RKO (cell line): ENCODE measurements at regions not wholly inside any gene's neighbourhood (a gene's known extent, or its start where the extent isn't known, plus 50 kb on each side); places are given as distances from the start of the nearest gene placed in this dataset.

Source experiments
- DNase-seq: peaks from one replicate; pipeline ENCODE4 v3.0.0-alpha.2; 2016; ENCODE audit warnings: low spot score

- no peak for DNase-seq
Measured at GRCh38 chr3:8201886-8202285, 299.7 kb upstream of the LMCD1 start.

DNA sequence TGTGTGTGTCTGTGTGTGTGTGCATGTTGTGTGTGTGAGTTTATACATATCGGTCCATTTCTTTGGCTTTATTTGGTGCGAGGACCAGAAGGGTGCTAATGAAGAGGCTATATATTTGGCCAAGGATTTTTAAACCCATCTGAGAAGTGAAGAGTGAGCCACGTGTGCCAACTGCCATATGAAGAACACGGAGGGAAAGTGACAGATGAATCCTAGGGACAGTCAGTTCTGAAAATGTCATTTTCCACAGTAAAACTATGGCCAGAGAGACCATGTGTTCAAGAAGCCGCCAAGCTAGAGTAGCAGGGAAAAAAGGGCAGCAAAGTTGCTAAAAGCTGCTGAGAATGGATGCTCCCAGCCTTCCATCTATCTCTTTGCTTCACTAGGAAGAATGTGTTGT lies 297.3 kb upstream of the LMCD1 start:
- no peak for DNase-seq

- DNase-seq, result no peak
Measured at GRCh38 chr3:8204853-8205650, 296.6 kb upstream of the LMCD1 start.

GRCh38 chr3:8205881-8206280 lies 295.7 kb upstream of the LMCD1 start:
- no peak for DNase-seq

DNA sequence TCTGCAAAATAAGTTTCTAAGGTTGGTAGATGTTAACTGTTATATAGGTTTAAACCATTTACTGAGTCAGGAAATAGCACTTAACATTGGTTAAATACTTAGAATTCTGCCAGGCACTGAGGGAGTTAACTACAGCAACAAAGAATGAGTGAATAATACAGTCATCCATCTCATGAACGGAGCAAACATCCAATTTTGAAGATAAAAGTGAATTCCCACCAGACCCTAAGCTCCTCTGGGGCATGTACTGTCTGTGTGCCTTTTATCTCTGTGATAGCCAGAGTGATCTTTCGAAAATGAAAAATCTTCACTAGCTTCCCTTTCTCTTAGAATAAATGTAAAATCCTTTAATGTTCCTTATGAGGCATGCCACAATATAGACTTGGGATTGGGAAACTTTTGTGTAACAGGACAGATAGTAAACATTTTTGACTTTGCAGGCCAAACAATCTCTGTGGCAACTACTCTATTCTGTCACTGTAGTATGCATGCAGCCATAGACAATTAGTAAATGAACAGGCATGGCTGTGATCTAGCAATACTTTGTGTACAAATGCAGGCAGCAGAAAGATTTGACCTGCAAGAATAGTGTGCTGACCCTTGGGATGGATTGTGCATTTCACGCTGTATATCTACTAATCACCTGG lies 294.5 kb upstream of the LMCD1 start:
- no peak for DNase-seq

DNA sequence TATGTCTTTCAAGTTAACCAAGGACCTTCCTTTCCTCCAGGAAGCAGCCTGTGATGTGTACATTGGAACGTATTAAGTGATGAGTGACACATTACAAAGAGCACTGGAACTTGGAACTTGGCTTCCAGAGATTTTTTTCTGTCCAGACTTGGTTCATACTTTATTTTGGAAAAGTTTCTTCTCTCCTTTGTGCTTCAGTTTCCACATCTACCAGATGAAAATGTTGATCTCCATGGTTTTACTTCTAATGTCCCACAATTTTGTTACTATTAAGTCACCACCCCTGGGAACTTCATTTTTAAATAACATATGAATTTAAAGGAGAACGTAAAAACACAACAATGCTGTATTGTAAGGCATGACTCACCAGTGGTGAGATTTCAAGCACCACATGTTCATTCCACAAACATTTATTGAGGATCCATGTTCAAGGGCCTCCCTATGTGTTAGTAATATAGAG lies 290.7 kb upstream of the LMCD1 start:
- no peak for DNase-seq

DNA sequence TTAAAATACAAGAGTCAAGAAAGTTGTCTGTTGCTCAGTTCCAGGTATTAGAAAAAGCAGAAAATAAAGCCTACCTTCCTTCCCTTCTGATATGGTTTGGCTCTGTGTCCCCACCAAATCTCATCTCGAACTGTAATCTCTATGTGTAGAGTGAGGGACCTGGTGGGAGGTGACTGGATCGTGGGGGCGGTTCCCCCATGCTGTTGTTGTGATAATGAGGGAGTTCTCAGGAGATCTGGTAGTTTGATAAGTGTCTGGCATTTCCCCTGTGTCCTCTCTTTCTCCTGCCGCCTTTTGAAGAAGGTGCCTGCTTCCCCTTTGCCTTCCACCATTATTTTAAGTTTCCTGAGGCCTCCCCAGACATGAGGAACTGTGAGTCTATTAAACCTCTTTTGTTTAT lies 288.8 kb upstream of the LMCD1 start:
- DNase-seq, result no peak

DNA sequence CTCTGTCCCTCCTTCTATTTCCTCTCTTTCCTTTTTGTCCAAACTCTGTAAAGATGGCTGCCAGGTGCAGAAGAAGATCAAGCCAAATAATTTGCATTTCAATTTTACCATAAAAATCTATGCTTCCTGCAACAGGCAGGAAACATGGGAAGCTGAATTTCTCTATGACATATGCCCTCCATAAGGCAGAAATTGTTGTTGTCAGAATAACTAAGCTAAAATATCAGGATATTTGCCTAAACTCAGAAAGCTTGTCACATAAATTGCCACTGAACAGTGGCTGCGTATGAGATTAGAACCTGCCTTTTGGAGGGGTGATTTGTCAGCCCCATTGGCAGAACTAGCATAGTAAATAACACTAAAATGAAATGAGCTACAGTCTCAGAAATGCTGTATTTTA lies 288.3 kb upstream of the LMCD1 start:
- DNase-seq, result no peak

DNA sequence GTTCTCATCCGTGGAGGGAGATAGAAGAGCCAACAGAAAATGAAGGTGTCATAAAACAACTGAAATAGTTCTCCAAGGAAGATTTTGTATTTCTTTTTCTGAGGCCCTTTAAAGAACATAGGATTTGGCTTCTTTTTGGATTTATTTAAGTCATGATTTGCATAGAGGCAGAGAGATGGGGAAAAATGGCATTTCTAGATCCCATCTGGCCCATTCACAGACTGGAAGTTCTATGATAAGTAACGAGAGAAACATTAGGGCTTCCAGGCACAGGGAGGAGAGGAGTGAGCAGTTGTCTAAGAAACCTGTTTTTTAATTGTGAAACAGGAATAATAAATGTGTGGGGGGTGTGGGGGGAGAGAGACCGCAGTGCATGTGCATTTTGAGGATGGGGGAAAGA lies 285.8 kb upstream of the LMCD1 start:
- no peak for DNase-seq

DNA sequence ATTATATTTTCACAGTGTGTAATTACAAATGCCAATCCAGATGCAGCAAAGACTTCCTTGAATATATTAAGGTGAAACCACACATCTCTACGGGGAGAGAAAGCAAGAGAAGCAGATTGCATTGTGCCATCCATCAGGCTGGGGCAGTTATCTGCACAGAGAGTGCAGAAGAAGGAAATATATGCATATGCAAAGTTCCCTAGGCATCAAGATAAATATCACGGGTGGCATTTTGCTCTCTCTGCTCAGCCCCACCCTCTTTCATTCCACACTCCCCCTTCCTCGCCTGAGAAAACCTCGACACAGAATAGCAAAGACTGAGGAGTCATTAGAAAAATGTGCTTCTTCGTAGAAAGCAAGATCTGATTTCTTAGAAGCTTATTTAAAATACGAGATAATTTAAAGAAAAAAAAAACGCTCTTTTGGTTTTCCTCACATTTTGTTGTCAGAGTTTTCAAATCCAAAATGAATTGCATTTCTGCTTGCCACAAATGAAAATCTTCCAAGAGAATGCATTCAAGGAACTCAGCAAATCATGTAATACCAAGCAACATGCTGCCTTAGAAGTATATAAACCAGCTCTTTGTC lies 283.2 kb upstream of the LMCD1 start:
- no peak for DNase-seq

DNA sequence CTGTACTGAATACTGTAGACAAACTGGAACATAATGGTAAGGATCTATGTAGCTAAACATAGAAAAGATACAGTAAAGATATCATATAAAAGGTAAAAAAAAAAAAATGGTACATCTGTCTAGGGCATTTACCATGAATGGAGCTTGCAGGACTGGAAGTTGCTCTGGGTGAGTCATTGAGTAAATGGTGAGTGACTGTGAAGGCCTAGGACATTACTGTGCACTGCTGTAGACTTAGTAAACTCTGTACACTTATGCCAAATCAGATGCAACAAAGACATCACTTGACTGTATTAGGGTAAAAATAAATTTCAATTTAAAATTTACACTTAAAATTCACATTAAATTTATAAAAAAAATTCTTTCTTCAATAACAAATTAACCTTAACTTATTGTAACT lies 281.3 kb upstream of the LMCD1 start:
- DNase-seq, result peak; percentile 16

- DNase-seq, result no peak
Measured at GRCh38 chr3:8223766-8224165, 277.9 kb upstream of the LMCD1 start.

DNA sequence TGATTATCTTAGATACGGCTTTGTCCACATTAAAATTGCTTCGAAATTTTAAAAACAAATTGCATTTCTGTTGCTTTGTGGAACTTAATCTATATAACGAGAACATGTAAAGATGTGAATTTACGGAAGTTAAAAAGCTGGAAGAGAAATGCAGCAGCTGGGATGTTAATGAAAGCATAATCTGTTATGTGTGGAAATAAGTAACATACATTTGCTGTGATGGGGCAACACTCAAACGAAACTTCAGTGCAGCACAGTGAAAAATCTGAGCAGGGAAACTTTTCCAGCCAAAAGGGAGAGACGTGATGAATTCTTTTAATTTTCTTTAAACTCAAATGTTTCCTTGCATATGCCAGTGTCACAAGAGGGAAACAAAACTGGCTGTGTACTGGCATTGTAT lies 276.7 kb upstream of the LMCD1 start:
- DNase-seq, result no peak

DNA sequence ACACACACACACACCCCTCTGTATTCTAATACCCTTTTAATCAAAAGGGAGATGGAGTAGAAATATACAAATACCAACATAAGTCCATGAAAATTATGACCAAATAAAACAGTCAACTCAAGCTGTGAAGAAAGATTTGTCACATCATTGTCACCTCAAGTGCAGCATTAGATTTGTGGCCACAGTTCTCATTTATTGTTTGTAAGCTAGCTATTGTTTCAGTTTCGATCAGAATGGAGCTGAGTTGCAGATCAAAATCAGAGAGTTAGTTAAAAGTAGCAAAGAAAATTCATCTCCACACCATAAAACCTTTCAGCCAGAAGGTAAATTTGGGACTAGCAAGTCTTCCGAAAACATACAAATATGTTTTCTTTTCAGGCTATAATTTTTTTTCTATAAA lies 267.7 kb upstream of the LMCD1 start:
- DNase-seq, result no peak

DNA sequence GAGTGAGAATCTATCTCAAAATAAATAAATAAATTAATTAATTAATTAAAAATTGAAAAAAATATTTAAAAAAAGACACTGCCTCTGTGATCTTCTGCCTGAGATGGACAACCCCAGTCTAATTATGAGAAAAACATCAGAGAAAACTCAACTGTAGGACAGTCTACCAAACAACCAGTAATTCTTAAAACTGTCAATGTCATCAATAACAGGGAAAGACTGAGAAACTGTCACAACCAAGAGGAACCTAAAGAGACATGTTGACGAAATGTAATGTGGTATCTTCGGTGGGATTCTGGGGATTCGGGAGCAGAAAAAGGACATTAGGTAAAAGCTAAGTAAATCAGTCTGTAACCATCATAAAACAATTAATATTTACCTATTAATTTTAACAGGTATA lies 265.4 kb upstream of the LMCD1 start:
- no peak for DNase-seq

- no peak for DNase-seq
Measured at GRCh38 chr3:8237893-8238292, 263.7 kb upstream of the LMCD1 start.

DNA sequence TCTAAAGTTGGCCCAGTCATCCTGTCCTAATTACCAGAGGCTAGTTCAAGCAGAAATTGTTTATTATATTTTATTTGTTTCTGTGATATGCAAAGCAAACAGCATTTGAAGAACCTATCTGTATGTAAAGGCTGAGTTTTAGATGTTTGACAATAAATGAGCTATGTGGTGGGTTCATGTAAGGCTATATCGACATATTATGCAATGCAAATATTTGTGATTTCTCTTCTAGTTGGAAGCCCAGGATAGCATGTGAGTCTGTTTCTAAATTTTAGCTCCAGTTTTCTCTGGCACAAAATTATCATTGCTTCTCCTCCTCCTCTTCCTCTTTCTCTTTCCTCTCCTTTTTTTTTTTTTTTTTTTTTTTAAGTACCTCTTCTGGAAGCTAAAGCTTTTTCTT lies 263.2 kb upstream of the LMCD1 start:
- DNase-seq, result no peak

- no peak for DNase-seq
Measured at GRCh38 chr3:8239095-8239494, 262.5 kb upstream of the LMCD1 start.

DNA sequence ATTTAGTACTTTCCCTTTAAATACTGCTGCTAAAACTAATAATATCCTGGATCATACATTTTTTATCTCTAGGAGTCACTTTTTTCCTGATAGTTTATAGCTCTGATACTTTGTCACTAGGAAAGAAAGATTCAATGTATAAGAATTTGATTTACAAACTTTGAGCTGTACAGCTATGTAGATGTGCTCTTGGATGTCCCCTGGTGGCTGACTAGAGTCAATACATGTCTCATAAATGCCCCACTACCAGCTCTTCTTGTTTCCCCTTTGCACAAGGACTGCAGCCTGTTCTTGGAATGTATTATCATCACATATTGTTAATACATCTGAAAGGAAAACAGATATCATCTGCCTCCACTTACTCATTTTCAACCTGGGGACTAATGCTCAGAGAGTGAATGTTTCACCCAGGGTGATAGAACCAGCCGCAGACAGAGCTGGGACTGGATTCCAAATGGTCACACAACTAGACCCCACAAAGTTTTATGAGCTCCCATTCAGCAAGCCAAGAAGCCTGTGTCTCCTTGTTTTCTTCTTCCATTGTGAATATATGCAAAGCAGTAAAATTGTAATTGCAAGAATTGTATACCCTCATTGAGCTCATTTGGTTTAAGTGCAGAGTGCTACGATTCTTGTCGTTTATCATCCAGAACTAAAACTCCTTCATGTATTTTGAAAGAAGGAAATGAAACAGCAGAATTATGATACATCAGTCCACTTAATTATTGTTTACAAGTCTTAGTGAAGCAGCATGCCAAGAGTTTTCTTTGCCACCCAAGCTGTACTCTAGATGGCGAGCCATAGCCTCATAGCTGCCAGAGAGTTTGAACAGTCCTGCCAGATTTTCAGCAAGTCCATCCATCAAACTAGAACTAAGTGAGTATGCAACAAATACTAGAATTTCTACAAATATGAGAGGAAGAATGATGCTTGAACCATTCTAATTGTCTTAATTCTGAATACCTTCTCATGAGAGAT lies 261.6 kb upstream of the LMCD1 start:
- peak; percentile 70 for DNase-seq

DNA sequence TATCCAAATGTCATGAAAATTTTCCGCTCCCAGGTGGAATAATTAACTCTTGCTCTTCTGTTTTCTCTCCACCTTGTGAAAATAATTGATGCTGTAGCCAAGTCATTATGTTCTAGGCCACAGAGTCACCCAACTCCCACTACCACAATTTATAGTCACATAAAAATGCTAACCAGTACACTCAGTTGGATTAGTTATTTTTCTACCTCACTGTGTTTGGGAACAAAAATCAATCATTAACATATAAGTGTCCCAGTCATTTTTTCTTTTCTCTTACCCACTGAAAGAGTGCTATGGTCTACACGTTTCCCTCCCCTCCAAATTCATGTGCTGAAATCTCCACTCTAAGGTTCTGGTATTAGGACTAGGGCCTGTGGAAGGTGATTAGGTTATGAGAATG lies 255.6 kb upstream of the LMCD1 start:
- no peak for DNase-seq

DNA sequence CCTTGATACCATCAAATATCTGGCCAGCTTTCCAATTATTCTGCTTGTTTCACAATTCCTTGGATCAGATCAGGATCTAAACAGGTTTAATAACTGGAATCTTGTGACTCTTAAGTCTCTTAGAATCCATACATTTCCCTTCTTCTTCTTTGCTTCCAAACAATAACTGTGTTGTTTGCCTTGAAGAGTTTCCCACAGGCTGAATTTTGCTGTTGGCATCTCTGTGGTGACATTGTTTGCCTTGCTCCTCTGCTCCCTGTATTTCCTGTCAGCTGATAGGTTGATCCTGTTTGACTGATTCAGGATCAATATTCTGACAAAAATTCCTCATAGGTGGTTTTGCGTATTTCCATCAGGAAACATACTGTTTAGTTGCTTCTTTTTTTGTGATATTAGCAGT lies 248.4 kb upstream of the LMCD1 start:
- no peak for DNase-seq

DNA sequence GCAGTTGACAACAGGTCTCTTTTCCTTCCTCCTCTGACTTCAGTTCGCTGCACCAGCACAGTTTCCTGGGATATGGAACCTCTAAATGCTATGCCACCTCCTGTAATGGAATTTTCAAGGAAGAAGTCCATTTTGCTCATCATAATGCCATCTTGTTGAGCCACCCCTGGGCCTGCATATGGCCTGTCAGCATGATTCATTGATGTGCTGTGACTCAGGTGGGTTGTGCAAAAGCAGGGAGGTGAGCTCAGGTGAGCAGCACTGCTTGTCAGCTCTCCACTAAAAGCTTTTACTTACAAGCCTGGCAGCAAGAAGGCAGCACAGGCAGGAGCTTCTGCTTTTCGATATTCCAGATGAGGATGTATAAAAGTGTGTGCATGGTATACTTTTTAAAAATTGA lies 247.1 kb upstream of the LMCD1 start:
- DNase-seq, result no peak
